ENCODE measurements at regions not wholly inside any gene's neighbourhood (a gene's known extent, or its start where the extent isn't known, plus 50 kb on each side); places are given as distances from the start of the nearest gene placed in this dataset.

GRCh38 chr9:110027671-110028081 is 180.3 kb downstream of the C9orf152 start:
- TF ChIP-seq POLR2A (IDR thresholded peaks at IDR 0.05) (no peak), POLR2AphosphoS5 (IDR thresholded peaks at IDR 0.05) (no peak)
- TF ChIP-seq, protein P1, sequence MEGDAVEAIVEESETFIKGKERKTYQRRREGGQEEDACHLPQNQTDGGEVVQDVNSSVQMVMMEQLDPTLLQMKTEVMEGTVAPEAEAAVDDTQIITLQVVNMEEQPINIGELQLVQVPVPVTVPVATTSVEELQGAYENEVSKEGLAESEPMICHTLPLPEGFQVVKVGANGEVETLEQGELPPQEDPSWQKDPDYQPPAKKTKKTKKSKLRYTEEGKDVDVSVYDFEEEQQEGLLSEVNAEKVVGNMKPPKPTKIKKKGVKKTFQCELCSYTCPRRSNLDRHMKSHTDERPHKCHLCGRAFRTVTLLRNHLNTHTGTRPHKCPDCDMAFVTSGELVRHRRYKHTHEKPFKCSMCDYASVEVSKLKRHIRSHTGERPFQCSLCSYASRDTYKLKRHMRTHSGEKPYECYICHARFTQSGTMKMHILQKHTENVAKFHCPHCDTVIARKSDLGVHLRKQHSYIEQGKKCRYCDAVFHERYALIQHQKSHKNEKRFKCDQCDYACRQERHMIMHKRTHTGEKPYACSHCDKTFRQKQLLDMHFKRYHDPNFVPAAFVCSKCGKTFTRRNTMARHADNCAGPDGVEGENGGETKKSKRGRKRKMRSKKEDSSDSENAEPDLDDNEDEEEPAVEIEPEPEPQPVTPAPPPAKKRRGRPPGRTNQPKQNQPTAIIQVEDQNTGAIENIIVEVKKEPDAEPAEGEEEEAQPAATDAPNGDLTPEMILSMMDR (IDR thresholded peaks at IDR 0.05), result no peak
